Activated CD4-positive, alpha-beta T cell treated with anti-CD3 and anti-CD28 coated beads, Interleukin-2, amount 50 U/mL, for 16 hours (primary cell): ENCODE measurements at regions not wholly inside any gene's neighbourhood (a gene's known extent, or its start where the extent isn't known, plus 50 kb on each side); places are given as distances from the start of the nearest gene placed in this dataset.

Source experiments
- DNase-seq: peaks from one replicate; pipeline ENCODE4 v3.0.0-alpha.2; 2020

GRCh38 chr14:98085751-98086150 lies 1186.2 kb downstream of the BCL11B start:
- DNase-seq = no peak

GRCh38 chr14:98093111-98093510 lies 1178.9 kb downstream of the BCL11B start:
- DNase-seq = no peak

GRCh38 chr14:98099527-98099926 lies 1172.5 kb downstream of the BCL11B start:
- DNase-seq = peak; percentile 5

GRCh38 chr14:98101323-98101722 lies 1170.7 kb downstream of the BCL11B start:
- DNase-seq = no peak

GRCh38 chr14:98103705-98104104 lies 1168.3 kb downstream of the BCL11B start:
- DNase-seq = no peak

GRCh38 chr14:98109326-98109725 lies 1162.7 kb downstream of the BCL11B start:
- no peak for DNase-seq

- DNase-seq = no peak
Measured at GRCh38 chr14:98112194-98112780, 1159.7 kb downstream of the BCL11B start.

GRCh38 chr14:98114122-98114895 lies 1157.7 kb downstream of the BCL11B start:
- no peak for DNase-seq

GRCh38 chr14:98114946-98115345 lies 1157.1 kb downstream of the BCL11B start:
- no peak for DNase-seq

- DNase-seq = no peak
Measured at GRCh38 chr14:98118749-98119148, 1153.2 kb downstream of the BCL11B start.

- no peak for DNase-seq
Measured at GRCh38 chr14:98119739-98120138, 1152.3 kb downstream of the BCL11B start.

- no peak for DNase-seq
Measured at GRCh38 chr14:98120831-98121464, 1151.0 kb downstream of the BCL11B start.

GRCh38 chr14:98122527-98122926 lies 1149.5 kb downstream of the BCL11B start:
- no peak for DNase-seq

- DNase-seq = no peak
Measured at GRCh38 chr14:98130691-98131090, 1141.3 kb downstream of the BCL11B start.

GRCh38 chr14:98131406-98131805 lies 1140.6 kb downstream of the BCL11B start:
- DNase-seq = peak; percentile 45

- no peak for DNase-seq
Measured at GRCh38 chr14:98133806-98134205, 1138.2 kb downstream of the BCL11B start.

GRCh38 chr14:98136012-98136789 lies 1135.8 kb downstream of the BCL11B start:
- DNase-seq = no peak

- no peak for DNase-seq
Measured at GRCh38 chr14:98137131-98138025, 1134.6 kb downstream of the BCL11B start.

- DNase-seq = peak; percentile 84
Measured at GRCh38 chr14:98138666-98139065, 1133.3 kb downstream of the BCL11B start.

- DNase-seq = no peak
Measured at GRCh38 chr14:98140862-98141530, 1131.0 kb downstream of the BCL11B start.

GRCh38 chr14:98143566-98143965 lies 1128.4 kb downstream of the BCL11B start:
- DNase-seq = no peak

- DNase-seq = no peak
Measured at GRCh38 chr14:98144964-98145363, 1127.0 kb downstream of the BCL11B start.
